Stomach (tissue), 4 donors: ENCODE measurements at regions not wholly inside any gene's neighbourhood (a gene's known extent, or its start where the extent isn't known, plus 50 kb on each side); places are given as distances from the start of the nearest gene placed in this dataset.

Experiments used
- POLR2A ChIP-seq, 4 donors: fragments of 450-650 bp; IDR thresholded peaks; one replicate each; pipeline ENCODE4 v1.6.1; 2016; ENCODE audit warnings: antibody characterized with exemption in 4 of 4, control low read depth in 2 of 4, mild to moderate bottlenecking in 1 of 4, moderate library complexity in 1 of 4
- POLR2AphosphoS5 ChIP-seq, 3 donors: sonication (generic); formaldehyde crosslinking; IDR thresholded peaks; one replicate each; pipeline ENCODE4 v1.6.1; 2016; ENCODE audit warnings: antibody characterized with exemption in 3 of 3

- no peak for TF ChIP-seq POLR2AphosphoS5 (IDR thresholded peaks at IDR 0.05)
- TF ChIP-seq POLR2A (IDR thresholded peaks at IDR 0.05) = no peak
Measured at GRCh38 chr2:11998218-11998617, 251.8 kb downstream of the LPIN1 start.
